Testis (tissue), 2 donors: ENCODE measurements at regions not wholly inside any gene's neighbourhood (a gene's known extent, or its start where the extent isn't known, plus 50 kb on each side); places are given as distances from the start of the nearest gene placed in this dataset.

ENCODE experiments used
- POLR2A ChIP-seq: fragments of 450-650 bp; IDR thresholded peaks from one replicate; pipeline ENCODE4 v1.6.1; 2017; ENCODE audit warnings: antibody characterized with exemption, mild to moderate bottlenecking, moderate library complexity
- TF ChIP-seq, protein P1 (sequence below), 3 experiments: fragments of 450-650 bp in 2 of 3; fragments of 200-600 bp in 1 of 3; sonication (generic) in 1 of 3; IDR thresholded peaks; one replicate each; pipeline ENCODE4 v1.5.1; 2016 to 2019; ENCODE audit warnings: antibody characterized with exemption in 3 of 3, mild to moderate bottlenecking in 2 of 3, moderate library complexity in 1 of 3

DNA sequence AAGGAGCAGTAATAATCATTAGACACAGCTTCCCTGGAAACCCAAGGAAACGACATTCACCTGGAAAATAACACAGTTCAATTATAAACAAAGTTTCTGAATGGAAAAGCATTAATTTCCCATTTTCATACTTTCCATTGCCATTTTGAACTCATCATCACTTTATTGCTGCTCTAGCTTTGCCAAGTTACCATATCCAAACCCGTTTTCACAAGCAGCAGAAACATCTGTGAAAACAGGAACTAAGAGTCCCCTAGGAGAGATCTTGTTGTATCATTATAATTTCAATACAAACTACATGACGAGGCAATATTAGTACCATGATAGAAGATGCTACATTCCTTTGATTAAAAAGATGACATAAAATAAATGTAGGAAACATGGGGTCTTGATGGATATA, 597.0 kb upstream of the NRXN1 start:
- TF ChIP-seq, protein P1, sequence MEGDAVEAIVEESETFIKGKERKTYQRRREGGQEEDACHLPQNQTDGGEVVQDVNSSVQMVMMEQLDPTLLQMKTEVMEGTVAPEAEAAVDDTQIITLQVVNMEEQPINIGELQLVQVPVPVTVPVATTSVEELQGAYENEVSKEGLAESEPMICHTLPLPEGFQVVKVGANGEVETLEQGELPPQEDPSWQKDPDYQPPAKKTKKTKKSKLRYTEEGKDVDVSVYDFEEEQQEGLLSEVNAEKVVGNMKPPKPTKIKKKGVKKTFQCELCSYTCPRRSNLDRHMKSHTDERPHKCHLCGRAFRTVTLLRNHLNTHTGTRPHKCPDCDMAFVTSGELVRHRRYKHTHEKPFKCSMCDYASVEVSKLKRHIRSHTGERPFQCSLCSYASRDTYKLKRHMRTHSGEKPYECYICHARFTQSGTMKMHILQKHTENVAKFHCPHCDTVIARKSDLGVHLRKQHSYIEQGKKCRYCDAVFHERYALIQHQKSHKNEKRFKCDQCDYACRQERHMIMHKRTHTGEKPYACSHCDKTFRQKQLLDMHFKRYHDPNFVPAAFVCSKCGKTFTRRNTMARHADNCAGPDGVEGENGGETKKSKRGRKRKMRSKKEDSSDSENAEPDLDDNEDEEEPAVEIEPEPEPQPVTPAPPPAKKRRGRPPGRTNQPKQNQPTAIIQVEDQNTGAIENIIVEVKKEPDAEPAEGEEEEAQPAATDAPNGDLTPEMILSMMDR (IDR thresholded peaks at IDR 0.05) = no peak
- TF ChIP-seq POLR2A = no peak
